ENCODE measurements at regions not wholly inside any gene's neighbourhood (a gene's known extent, or its start where the extent isn't known, plus 50 kb on each side); places are given as distances from the start of the nearest gene placed in this dataset.

DNA sequence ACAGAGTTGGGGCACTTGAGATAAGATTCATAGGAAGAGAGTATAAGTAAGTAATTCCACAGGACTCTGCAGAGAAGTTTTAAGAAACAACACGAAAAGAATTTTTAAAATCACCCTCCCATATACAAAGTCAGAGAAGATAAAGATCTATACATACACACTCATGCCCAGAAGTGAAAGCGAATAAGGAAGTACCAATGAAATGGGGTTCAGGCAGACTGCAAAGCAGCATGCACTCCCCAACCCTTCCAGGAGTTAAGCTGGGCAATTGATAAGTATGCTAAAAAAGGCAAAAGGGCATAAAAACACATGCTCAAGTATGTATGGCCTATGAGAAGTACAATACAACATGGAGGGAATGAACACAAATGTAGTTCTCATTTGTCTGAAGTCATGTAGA, 246.2 kb upstream of the GRIP1 start:
- DNase-seq = no peak
- Mint-ChIP-seq H3K4me3 (peak overlapping the region in 3 of 8 donors; percentile 22 to 52 (median 26)), H3K36me3 (no peaks in the 10 kb centered on the region), H3K27ac (peak overlapping the region in 1 of 7 donors; percentile 26), H3K4me1 (peaks cover 9 to 16% (median 11%) of the 10 kb centered on the region in 4 donors), H3K27me3 (peaks cover 0 to 4% of the 10 kb centered on the region in 2 donors), H3K9me3 (peaks cover 0 to 3% (median 0%) of the 10 kb centered on the region in 8 donors)
- no peak overlapping the region for H3K27ac ChIP-seq (ENCODE audit: low read depth, low read length)
- H3K9me3 ChIP-seq (ENCODE audit: control insufficient read depth in 1 of 2, low read length in 2 of 2) = no peaks in the 10 kb centered on the region
- intact Hi-C loops (cut with micrococcal nuclease) = no loop called here
- H3K4me1 ChIP-seq (ENCODE audit: insufficient read depth, low read length) = no peaks in the 10 kb centered on the region
- no peaks in the 10 kb centered on the region for H3K36me3 ChIP-seq (ENCODE audit: insufficient read depth, low read length)
- no peak overlapping the region for H3K4me3 ChIP-seq (ENCODE audit: low read length in 2 of 2)
- no peaks in the 10 kb centered on the region for H3K27me3 ChIP-seq (ENCODE audit: insufficient read depth, low read length)
- CTCF ChIA-PET (ENCODE audit: partially characterized antibody) = no interaction called here
- POLR2A ChIA-PET (ENCODE audit: partially characterized antibody) = no interaction called here

- Mint-ChIP-seq H3K4me1 (peaks cover 9 to 16% (median 11%) of the 10 kb centered on the region in 4 donors), H3K4me3 (no peak overlapping the region), H3K36me3 (no peaks in the 10 kb centered on the region), H3K9me3 (peaks cover 0 to 3% (median 0%) of the 10 kb centered on the region in 8 donors), H3K27me3 (peaks cover 0 to 8% of the 10 kb centered on the region in 2 donors), H3K27ac (no peak overlapping the region)
- Histone ChIP-seq H3K9me3 (ENCODE audit: control insufficient read depth in 1 of 2, low read length in 2 of 2) (no peaks in the 10 kb centered on the region), H3K27me3 (ENCODE audit: insufficient read depth, low read length) (no peaks in the 10 kb centered on the region), H3K27ac (ENCODE audit: low read depth, low read length) (no peak overlapping the region), H3K4me3 (ENCODE audit: low read length in 2 of 2) (no peak overlapping the region), H3K36me3 (ENCODE audit: insufficient read depth, low read length) (no peaks in the 10 kb centered on the region), H3K4me1 (ENCODE audit: insufficient read depth, low read length) (no peaks in the 10 kb centered on the region)
- peak in 2 of 5 donors; percentile 6 to 15 for DNase-seq
- intact Hi-C loops (cut with micrococcal nuclease) = no loop called here
- POLR2A ChIA-PET (ENCODE audit: partially characterized antibody) = no interaction called here
- CTCF ChIA-PET (ENCODE audit: partially characterized antibody) = no interaction called here
Measured at GRCh38 chr12:66929121-66929520, 250.2 kb upstream of the GRIP1 start.

- Mint-ChIP-seq H3K4me1 (peaks cover 4 to 10% (median 6%) of the 10 kb centered on the region in 4 donors), H3K9me3 (peaks cover 0 to 4% (median 0%) of the 10 kb centered on the region in 8 donors), H3K27ac (no peak overlapping the region), H3K36me3 (no peaks in the 10 kb centered on the region), H3K4me3 (no peak overlapping the region), H3K27me3 (peaks cover 0 to 9% of the 10 kb centered on the region in 2 donors)
- no peak for DNase-seq
- Histone ChIP-seq H3K36me3 (ENCODE audit: insufficient read depth, low read length) (no peaks in the 10 kb centered on the region), H3K4me1 (ENCODE audit: insufficient read depth, low read length) (no peaks in the 10 kb centered on the region), H3K9me3 (ENCODE audit: control insufficient read depth in 1 of 2, low read length in 2 of 2) (no peaks in the 10 kb centered on the region), H3K27ac (ENCODE audit: low read depth, low read length) (no peak overlapping the region), H3K27me3 (ENCODE audit: insufficient read depth, low read length) (no peaks in the 10 kb centered on the region), H3K4me3 (ENCODE audit: low read length in 2 of 2) (no peak overlapping the region)
- CTCF ChIA-PET (ENCODE audit: partially characterized antibody) = no interaction called here
- POLR2A ChIA-PET (ENCODE audit: partially characterized antibody) = no interaction called here
- intact Hi-C loops (cut with micrococcal nuclease) = no loop called here
Measured at GRCh38 chr12:66931091-66931490, 252.2 kb upstream of the GRIP1 start.

DNA sequence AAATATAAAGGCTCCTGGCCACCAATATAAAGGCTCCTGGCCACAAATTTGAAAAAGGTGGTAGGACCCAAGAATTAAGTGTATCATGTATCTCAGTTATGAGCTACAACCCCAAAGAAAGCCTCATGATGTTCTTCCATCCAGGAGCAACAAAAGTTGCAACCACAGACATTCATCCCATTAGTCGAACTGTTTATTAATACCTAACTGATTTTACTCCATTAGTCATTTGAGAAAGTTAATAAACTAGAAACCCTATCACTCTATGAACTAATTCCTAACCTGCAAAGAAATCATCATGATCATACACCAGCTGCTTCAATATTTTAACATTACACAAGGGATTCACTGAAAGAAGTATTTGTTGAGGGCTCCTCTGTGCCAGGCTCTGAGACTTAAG, 253.2 kb upstream of the GRIP1 start:
- no peaks in the 10 kb centered on the region for H3K36me3 ChIP-seq (ENCODE audit: insufficient read depth, low read length)
- Mint-ChIP-seq H3K9me3 (peaks cover 0 to 4% (median 0%) of the 10 kb centered on the region in 8 donors), H3K36me3 (no peaks in the 10 kb centered on the region), H3K27me3 (peaks cover 0 to 9% of the 10 kb centered on the region in 2 donors), H3K27ac (peak overlapping the region in 1 of 7 donors; percentile 20), H3K4me1 (peaks cover 4 to 10% (median 6%) of the 10 kb centered on the region in 4 donors), H3K4me3 (no peak overlapping the region)
- H3K27ac ChIP-seq (ENCODE audit: low read depth, low read length) = no peak overlapping the region
- H3K27me3 ChIP-seq (ENCODE audit: insufficient read depth, low read length) = no peaks in the 10 kb centered on the region
- H3K4me1 ChIP-seq (ENCODE audit: insufficient read depth, low read length) = no peaks in the 10 kb centered on the region
- no peaks in the 10 kb centered on the region for H3K9me3 ChIP-seq (ENCODE audit: control insufficient read depth in 1 of 2, low read length in 2 of 2)
- ChIA-PET POLR2A (ENCODE audit: partially characterized antibody) (interaction anchor here (0.6 kb wide), 1 partner anchor 9 kb away, joined by 4 read pairs; no protein-coding TSS in a partner anchor), CTCF (ENCODE audit: partially characterized antibody) (interaction anchor here (0.6 kb wide), 1 partner anchor 1965 kb away, joined by 3 read pairs; no protein-coding TSS in a partner anchor)
- intact Hi-C loops (cut with micrococcal nuclease) = no loop called here
- DNase-seq = no peak
- H3K4me3 ChIP-seq (ENCODE audit: low read length in 2 of 2) = no peak overlapping the region

- Mint-ChIP-seq H3K4me3 (no peak overlapping the region), H3K36me3 (no peaks in the 10 kb centered on the region)
- intact Hi-C loops (cut with micrococcal nuclease) = no loop called here
Measured at GRCh38 chr12:66934302-66935062, 255.6 kb upstream of the GRIP1 start.

DNA sequence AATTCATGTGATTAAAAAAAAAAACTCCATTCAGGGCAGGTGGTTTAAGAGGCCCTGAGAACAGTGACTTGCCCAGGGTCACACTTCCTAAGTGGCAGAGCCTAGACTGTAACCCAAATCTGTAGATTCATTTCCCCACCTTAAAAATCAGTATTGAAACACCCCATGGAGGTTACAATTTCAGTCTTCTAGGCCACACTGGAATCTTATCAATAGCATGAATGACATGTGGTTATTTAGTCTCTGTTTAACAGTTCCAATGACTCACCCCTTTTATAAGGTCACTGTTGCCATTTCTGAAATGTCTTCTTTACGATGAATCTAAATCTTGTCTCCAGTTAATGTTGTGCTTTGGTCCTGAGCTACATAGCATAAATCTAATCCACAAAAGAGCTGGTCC, 262.3 kb upstream of the GRIP1 start:
- Mint-ChIP-seq H3K4me1 (peaks cover 0 to 2% (median 0%) of the 10 kb centered on the region in 4 donors), H3K4me3 (no peak overlapping the region), H3K27ac (no peak overlapping the region), H3K9me3 (no peaks in the 10 kb centered on the region), H3K27me3 (no peaks in the 10 kb centered on the region), H3K36me3 (no peaks in the 10 kb centered on the region)
- Histone ChIP-seq H3K9me3 (ENCODE audit: control insufficient read depth in 1 of 2, low read length in 2 of 2) (no peaks in the 10 kb centered on the region), H3K36me3 (ENCODE audit: insufficient read depth, low read length) (no peaks in the 10 kb centered on the region), H3K27me3 (ENCODE audit: insufficient read depth, low read length) (no peaks in the 10 kb centered on the region), H3K4me3 (ENCODE audit: low read length in 2 of 2) (no peak overlapping the region), H3K4me1 (ENCODE audit: insufficient read depth, low read length) (no peaks in the 10 kb centered on the region), H3K27ac (ENCODE audit: low read depth, low read length) (no peak overlapping the region)
- DNase-seq = no peak
- ChIA-PET CTCF (ENCODE audit: partially characterized antibody) (no interaction called here), POLR2A (ENCODE audit: partially characterized antibody) (no interaction called here)
- intact Hi-C loops (cut with micrococcal nuclease) = no loop called here

More at GRCh38 chr12:66934302-66935062, 255.6 kb upstream of the GRIP1 start:
- Histone ChIP-seq H3K27me3 (ENCODE audit: insufficient read depth, low read length) (no peaks in the 10 kb centered on the region), H3K4me3 (ENCODE audit: low read length in 2 of 2) (no peak overlapping the region), H3K4me1 (ENCODE audit: insufficient read depth, low read length) (no peaks in the 10 kb centered on the region), H3K9me3 (ENCODE audit: control insufficient read depth in 1 of 2, low read length in 2 of 2) (no peaks in the 10 kb centered on the region), H3K36me3 (ENCODE audit: insufficient read depth, low read length) (no peaks in the 10 kb centered on the region), H3K27ac (ENCODE audit: low read depth, low read length) (no peak overlapping the region)
- CTCF ChIA-PET (ENCODE audit: partially characterized antibody) = interaction anchor here (1.4 kb wide), 1 partner anchor 8 kb away, joined by 3 read pairs; no protein-coding TSS in a partner anchor
- H3K27me3 Mint-ChIP-seq = peaks cover 0 to 7% of the 10 kb centered on the region in 2 donors
- no peak for DNase-seq
- POLR2A ChIA-PET (ENCODE audit: partially characterized antibody) = no interaction called here
- H3K27ac Mint-ChIP-seq = no peak overlapping the region
- H3K4me1 Mint-ChIP-seq = peaks cover under 1 to 3% (median 2%) of the 10 kb centered on the region in 4 donors
- H3K9me3 Mint-ChIP-seq = peaks cover 0 to 4% (median 0%) of the 10 kb centered on the region in 8 donors

DNA sequence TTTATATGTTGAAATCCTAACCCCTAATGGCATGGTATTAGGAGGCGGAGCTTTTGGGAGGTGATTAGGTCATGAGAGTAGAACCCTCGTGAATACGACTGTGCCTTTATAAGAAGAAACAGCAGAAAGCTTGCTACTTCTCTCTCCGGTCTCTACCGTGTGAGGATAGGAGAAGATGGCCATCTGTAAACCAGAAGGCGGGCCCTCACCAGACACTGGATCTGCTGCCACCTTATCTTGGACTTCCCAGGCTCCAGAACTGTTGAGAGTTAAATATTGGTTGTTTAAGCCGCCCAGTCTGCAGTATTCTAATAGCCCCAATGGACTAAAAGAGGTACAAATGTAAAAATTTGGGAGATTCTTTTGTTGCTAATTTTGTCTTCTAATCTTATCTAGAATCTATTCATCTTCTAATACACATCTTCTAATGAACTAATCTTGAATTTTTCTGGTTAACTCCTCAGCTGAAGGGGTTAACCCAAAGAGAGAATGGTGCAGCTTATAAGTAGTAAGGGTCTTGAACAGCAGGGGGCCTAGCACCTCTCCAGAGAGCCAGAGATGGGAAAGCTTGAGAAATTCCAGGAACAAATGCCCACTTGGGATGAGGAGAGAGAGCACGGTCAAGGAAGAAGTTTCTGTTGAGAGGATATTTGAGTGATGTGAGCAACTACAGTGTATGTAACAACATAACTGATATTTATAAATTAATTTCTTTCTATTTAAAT, 264.0 kb upstream of the GRIP1 start:
- H3K36me3 Mint-ChIP-seq = no peaks in the 10 kb centered on the region
- H3K4me3 ChIP-seq (ENCODE audit: low read length in 2 of 2) = no peak overlapping the region
- ChIA-PET CTCF (ENCODE audit: partially characterized antibody) (interaction anchor here (1.1 kb wide), 1 partner anchor 9 kb away, joined by 3 read pairs; no protein-coding TSS in a partner anchor), POLR2A (ENCODE audit: partially characterized antibody) (no interaction called here)
- intact Hi-C loops (cut with micrococcal nuclease) = no loop called here
- no peak for DNase-seq
- H3K27me3 Mint-ChIP-seq = no peaks in the 10 kb centered on the region
- H3K9me3 ChIP-seq (ENCODE audit: control insufficient read depth in 1 of 2, low read length in 2 of 2) = no peaks in the 10 kb centered on the region
- no peaks in the 10 kb centered on the region for H3K36me3 ChIP-seq (ENCODE audit: insufficient read depth, low read length)
- no peak overlapping the region for H3K27ac ChIP-seq (ENCODE audit: low read depth, low read length)
- no peak overlapping the region for H3K4me3 Mint-ChIP-seq
- no peaks in the 10 kb centered on the region for H3K9me3 Mint-ChIP-seq
- H3K27me3 ChIP-seq (ENCODE audit: insufficient read depth, low read length) = no peaks in the 10 kb centered on the region
- H3K27ac Mint-ChIP-seq = no peak overlapping the region
- H3K4me1 Mint-ChIP-seq = peaks cover 2 to 7% (median 6%) of the 10 kb centered on the region in 4 donors
- H3K4me1 ChIP-seq (ENCODE audit: insufficient read depth, low read length) = no peaks in the 10 kb centered on the region
